GM19043 (cell line): ENCODE measurements at regions not wholly inside any gene's neighbourhood (a gene's known extent, or its start where the extent isn't known, plus 50 kb on each side); places are given as distances from the start of the nearest gene placed in this dataset.
"Not testable (repeated sequence)": the region's sequence is repeated elsewhere in the genome, so short reads cannot be mapped to it uniquely, and the experiment has no call there.

Source experiments
- ATAC-seq: cut with Tn5 transposase; IDR thresholded peaks from one replicate; pipeline ENCODE4 v1.9.1; 2021; ENCODE audit warnings: low read depth; ENCODE audit not compliant: unreplicated experiment

DNA sequence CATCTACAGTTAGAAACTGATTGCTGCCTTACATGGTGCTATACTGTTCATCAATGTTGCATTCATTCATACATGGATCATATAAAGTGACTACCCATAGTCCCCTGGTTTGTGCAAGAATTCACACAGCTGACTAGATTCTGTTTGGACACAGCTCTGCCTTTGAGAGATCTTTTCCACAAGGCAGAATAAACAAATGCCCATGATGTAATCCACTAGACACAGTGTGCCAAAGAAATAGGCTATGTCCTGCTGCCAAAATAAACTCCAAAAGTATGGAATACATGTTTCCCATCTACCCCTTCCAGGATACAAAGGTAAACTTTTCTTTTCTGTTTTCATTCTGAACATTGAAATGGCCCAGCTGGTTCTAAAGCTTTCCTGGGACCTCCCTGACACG, 269.4 kb upstream of the CHAC2 start:
- ATAC-seq: no peak

DNA sequence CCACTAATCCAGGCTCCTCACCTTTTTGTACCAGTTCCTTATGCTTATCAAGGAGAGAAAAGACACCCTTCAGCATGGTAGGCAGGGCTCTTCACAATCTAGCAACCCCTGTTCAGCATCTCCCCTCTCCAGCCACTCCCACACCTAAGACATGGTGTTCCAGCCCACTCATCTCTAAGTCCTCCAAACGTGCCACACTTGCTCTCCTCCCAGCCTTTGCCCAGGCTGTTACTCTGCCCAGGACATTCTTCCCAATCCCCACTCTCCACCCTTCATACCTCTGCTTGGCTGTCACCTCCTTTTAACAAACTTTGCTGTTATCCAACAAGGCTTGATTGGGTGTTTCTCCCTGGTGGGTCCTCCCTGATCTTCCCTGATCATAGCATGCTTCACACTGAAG, 270.6 kb upstream of the CHAC2 start:
- ATAC-seq: no peak

DNA sequence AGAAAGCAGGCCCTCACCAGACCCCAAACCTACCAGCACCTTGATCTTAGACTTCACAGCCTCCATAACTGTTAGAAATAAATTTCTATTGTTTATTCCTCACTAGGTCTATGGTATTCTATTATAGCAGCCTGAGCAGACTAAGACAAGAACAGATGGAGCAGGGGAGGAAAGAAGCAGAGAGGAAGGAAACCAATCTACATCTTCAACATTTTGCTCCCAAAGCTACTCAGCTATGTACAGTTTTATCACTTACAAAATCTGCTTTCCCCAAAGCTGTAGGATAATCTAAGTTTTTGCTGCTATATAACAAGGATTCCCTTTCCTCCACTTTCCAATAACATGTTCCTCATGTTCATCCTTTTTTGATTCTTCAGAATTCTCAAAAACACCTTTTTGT, 274.4 kb upstream of the CHAC2 start:
- ATAC-seq: no peak

- no peak for ATAC-seq
These were observed 276.9 kb upstream of the CHAC2 start for GRCh38 chr2:53490659-53491058.

DNA sequence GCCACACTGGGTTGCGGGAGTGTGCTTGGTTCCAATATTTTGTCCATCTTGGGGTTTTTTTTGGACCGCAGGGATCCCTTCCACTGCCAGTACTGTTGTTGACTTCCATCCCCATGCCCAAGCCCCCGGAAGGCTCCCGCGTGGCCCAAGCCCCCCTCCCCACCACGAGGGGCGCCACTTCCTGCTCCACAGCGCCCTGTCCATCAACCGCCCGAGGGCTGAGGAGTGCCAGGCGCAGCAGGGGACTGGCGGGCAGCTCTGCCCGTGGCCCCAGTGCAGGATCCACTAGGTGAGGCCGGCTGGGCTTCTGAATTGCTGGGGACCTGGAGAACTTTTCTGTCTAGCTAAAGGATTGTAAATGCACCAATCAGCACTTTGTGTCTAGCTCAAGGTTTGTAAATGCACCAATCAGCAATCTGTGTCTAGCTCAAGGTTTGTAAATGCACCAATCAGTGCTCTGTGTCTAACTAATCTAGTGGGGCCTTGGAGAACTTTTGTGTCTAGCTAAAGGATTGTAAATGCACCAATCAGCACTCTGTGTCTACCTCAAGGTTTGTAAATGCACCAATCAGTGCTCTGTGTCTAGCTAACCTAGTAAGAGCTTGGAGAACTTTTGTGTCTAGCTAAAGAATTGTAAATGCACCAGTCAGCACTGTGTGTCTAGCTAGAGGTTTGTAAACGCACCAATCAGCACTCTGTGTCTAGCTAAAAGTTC, 281.3 kb upstream of the CHAC2 start:
- ATAC-seq: not testable (repeated sequence)

GRCh38 chr2:53485021-53485728, 282.4 kb upstream of the CHAC2 start:
- ATAC-seq: no peak

DNA sequence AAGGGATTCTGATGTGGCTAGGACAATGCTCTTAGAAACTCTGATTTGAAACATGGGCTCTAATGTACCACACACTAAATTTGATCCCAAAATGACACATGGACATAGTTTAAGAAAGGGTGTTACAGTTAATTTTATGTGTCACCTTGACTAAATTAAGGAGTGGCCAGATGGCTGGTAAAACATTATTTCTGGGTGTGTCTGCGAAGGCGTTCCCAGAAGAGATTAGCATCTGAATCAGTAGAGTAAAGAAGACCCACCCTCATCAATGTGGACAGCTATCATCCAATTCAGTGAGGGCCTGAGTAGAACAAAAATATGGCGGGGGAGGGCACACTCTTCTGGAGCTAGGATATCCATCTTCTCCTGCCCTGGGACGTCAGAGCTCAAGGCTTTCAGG, 283.1 kb upstream of the CHAC2 start:
- no peak for ATAC-seq

GRCh38 chr2:53477517-53477916, 290.1 kb upstream of the CHAC2 start:
- ATAC-seq: no peak

DNA sequence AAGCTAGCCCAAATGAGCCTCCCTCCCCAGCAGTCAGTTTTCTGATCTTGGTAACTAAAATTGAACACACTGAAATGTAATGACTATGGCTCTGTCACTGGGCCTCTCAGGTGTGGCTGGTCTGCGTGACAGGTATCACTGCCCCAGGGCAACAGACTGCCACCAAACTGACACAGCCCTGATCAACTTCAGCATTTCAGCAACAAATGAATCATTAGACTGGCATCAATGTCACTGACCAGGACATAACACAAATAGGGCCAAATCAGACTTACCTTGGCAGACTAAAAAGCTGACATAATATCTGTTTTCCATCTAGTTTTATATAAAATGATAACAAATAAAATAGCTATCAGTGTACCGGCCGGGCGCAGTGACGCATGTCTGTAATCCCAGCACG, 290.8 kb upstream of the CHAC2 start:
- no peak for ATAC-seq

GRCh38 chr2:53475766-53476165, 291.8 kb upstream of the CHAC2 start:
- ATAC-seq: no peak

GRCh38 chr2:53475321-53475720, 292.3 kb upstream of the CHAC2 start:
- ATAC-seq: no peak

- ATAC-seq: no peak
These were observed 292.7 kb upstream of the CHAC2 start for GRCh38 chr2:53474914-53475313.

DNA sequence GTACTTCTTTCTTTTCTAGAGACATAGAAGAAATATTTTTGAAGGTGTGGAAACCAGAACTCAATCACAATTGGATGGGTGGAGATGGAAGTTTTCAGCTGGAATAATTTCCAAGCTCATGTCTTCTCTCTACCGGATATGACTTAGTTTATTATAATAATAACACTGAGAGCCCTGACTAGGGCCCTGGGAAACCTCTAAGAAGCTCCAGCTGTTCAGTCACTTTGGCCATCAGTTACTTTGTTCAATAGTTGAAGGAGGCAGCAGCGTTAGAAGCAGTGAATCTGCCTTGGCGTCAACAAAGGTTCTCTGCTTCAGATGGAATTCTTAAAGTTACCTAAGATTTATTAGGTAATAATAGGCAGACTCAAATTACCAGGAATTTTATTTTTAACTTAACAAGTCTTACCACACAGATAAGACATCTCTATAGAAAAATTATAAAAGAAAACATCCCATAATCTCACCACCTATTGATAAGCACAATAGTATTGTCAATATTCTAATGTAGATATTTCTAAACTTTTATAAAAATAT, 293.8 kb upstream of the CHAC2 start:
- ATAC-seq: no peak

DNA sequence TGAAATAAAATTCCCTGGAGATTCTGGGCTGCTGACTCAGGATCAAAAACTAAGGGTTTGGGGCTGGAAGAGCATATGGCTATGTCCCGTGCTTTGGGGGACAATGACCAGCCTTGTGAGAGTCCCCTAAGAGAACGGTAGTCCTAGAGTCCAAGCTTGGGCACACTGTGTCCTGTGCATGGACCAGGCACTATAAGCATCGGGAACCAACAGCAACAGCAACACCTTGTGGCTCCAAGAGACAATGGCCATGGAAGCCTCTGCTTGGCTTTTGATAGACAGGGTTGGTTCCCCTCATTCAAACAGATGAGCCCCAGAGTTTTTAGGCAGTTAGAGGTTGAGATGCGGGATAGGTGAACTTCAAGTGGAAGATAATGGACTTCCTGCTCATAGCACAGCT, 294.4 kb upstream of the CHAC2 start:
- ATAC-seq: no peak

- no peak for ATAC-seq
These were observed 300.0 kb upstream of the CHAC2 start for GRCh38 chr2:53467467-53468180.

- no peak for ATAC-seq
These were observed 303.5 kb upstream of the CHAC2 start for GRCh38 chr2:53463806-53464726.

- ATAC-seq: no peak
These were observed 306.7 kb upstream of the CHAC2 start for GRCh38 chr2:53460937-53461336.

GRCh38 chr2:53460347-53460746, 307.3 kb upstream of the CHAC2 start:
- ATAC-seq: no peak

GRCh38 chr2:53455094-53455493, 312.5 kb upstream of the CHAC2 start:
- ATAC-seq: no peak

DNA sequence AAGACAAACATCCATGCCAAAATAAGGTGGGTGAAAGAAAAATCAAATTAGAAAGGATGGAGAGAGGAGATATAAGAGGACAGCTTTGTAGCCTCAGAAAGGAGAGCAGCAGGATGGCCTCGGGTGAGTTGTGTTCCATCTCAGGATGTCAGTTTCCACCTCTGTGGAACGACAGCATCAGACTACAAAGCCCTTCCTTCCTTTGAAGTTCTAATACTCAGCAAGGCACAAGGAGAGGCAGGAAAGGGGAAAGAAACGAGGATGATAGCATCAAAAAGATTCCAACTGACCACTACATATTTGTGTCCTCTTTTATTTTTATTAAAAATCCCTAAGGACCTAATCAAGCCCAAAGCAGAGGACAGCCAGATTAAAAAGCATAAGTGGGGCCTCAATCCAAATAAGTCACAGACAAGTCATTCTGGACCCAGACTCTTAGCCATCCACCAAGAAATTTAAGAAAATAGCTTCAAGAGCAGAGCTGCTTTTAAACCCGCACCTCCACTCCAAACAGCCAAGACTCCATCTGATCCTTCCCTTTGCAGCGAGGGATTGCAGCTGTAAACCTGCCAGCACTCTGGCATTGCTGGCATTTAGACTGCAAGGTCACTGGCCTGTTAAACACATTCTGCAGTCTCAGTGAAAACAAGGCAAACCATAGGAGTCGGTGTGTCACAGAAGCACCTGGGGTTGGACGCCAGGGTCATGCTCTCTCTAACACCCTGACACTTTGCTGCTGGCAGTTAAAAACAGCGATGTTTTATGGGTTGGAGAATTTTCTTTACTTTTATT, 314.5 kb upstream of the CHAC2 start:
- ATAC-seq: no peak
